Inflammatory macrophage treated with lipopolysaccharide for 4 hours (primary cell): ENCODE measurements at regions not wholly inside any gene's neighbourhood (a gene's known extent, or its start where the extent isn't known, plus 50 kb on each side); places are given as distances from the start of the nearest gene placed in this dataset.
"Not testable (repeated sequence)": the region's sequence is repeated elsewhere in the genome, so short reads cannot be mapped to it uniquely, and the experiment has no call there.

Experiments
- DNase-seq: peaks from one replicate; pipeline ENCODE4 v3.0.0-alpha.2; 2020

GRCh38 chr19:5290336-5291262, 50.0 kb downstream of the PTPRS start:
- no peak for DNase-seq

GRCh38 chr19:5289060-5289990, 51.3 kb downstream of the PTPRS start:
- DNase-seq, result no peak

- DNase-seq, result no peak
Observed at GRCh38 chr19:5288347-5288739, 52.3 kb downstream of the PTPRS start.

GRCh38 chr19:5287066-5287465, 53.5 kb downstream of the PTPRS start:
- DNase-seq, result no peak

GRCh38 chr19:5286465-5287029, 54.1 kb downstream of the PTPRS start:
- no peak for DNase-seq

- no peak for DNase-seq
Observed at GRCh38 chr19:5285955-5286354, 54.7 kb downstream of the PTPRS start.

GRCh38 chr19:5285311-5285710, 55.3 kb downstream of the PTPRS start:
- no peak for DNase-seq

GRCh38 chr19:5282901-5283300, 57.7 kb downstream of the PTPRS start:
- no peak for DNase-seq

GRCh38 chr19:5281588-5281987, 59.0 kb downstream of the PTPRS start:
- no peak for DNase-seq

GRCh38 chr19:5275668-5276067, 64.9 kb downstream of the PTPRS start:
- DNase-seq, result not testable (repeated sequence)

- no peak for DNase-seq
Observed at GRCh38 chr19:5273782-5274181, 66.8 kb downstream of the PTPRS start.

- no peak for DNase-seq
Observed at GRCh38 chr19:5271145-5271544, 69.5 kb downstream of the PTPRS start.

- DNase-seq, result no peak
Observed at GRCh38 chr19:5269926-5270325, 70.7 kb downstream of the PTPRS start.

GRCh38 chr19:5269279-5269678, 71.3 kb downstream of the PTPRS start:
- no peak for DNase-seq

GRCh38 chr19:5268801-5269200, 71.8 kb downstream of the PTPRS start:
- no peak for DNase-seq

- DNase-seq, result no peak
Observed at GRCh38 chr19:5265260-5265659, 75.4 kb downstream of the PTPRS start.

GRCh38 chr19:5264453-5264852, 76.2 kb downstream of the PTPRS start:
- DNase-seq, result no peak

GRCh38 chr19:5263615-5264014, 77.0 kb downstream of the PTPRS start:
- DNase-seq, result no peak

- no peak for DNase-seq
Observed at GRCh38 chr19:5262721-5263120, 77.9 kb downstream of the PTPRS start.

- DNase-seq, result no peak
Observed at GRCh38 chr19:5261156-5261890, 79.3 kb downstream of the PTPRS start.

GRCh38 chr19:5260381-5260967, 80.1 kb downstream of the PTPRS start:
- no peak for DNase-seq

- no peak for DNase-seq
Observed at GRCh38 chr19:5259750-5260149, 80.9 kb downstream of the PTPRS start.
